Omental fat pad (tissue), 3 donors: ENCODE measurements at regions not wholly inside any gene's neighbourhood (a gene's known extent, or its start where the extent isn't known, plus 50 kb on each side); places are given as distances from the start of the nearest gene placed in this dataset.

Experiments used
- ATAC-seq: fragments of 150-250 bp; one replicate; pipeline ENCODE4 v1.9.1; 2016; ENCODE audit warnings: mild to moderate bottlenecking, moderate library complexity; ENCODE audit not compliant: low FRiP score
- DNase-seq: peaks from one replicate; pipeline ENCODE4 v3.0.0-alpha.2; 2019; ENCODE audit warnings: low spot score
- TF ChIP-seq, protein P1 (sequence below), 3 donors: fragments of 450-650 bp; IDR thresholded peaks; one replicate each; pipeline ENCODE4 v1.5.1; 2016 to 2017; ENCODE audit warnings: antibody characterized with exemption in 3 of 3, mild to moderate bottlenecking in 3 of 3, moderate library complexity in 2 of 3

DNA sequence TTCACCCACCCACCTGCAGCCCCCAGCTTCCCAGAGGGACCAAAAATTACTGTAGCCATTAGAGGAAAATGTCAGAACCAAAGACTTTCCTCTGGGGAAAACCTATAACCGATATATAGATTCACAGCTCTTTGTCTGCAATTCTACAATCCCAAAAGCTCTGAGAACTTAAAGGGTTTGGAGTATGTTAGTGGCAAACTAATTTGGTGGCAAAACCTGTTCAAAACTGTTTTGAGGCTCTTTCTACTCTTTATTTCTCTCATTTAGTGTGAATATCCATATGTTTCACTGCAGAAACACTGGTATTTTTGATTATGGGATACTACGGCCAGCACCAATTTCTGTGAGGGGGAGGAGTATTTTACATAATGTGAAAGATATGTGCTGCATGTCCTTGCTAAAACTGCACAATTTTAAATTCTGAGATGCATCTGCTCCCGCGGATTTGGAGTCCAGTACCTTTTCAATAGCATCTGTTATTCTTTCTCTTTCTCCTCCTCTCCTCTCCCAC, 87.5 kb upstream of the MTNR1B start:
- ATAC-seq, result no peak

DNA sequence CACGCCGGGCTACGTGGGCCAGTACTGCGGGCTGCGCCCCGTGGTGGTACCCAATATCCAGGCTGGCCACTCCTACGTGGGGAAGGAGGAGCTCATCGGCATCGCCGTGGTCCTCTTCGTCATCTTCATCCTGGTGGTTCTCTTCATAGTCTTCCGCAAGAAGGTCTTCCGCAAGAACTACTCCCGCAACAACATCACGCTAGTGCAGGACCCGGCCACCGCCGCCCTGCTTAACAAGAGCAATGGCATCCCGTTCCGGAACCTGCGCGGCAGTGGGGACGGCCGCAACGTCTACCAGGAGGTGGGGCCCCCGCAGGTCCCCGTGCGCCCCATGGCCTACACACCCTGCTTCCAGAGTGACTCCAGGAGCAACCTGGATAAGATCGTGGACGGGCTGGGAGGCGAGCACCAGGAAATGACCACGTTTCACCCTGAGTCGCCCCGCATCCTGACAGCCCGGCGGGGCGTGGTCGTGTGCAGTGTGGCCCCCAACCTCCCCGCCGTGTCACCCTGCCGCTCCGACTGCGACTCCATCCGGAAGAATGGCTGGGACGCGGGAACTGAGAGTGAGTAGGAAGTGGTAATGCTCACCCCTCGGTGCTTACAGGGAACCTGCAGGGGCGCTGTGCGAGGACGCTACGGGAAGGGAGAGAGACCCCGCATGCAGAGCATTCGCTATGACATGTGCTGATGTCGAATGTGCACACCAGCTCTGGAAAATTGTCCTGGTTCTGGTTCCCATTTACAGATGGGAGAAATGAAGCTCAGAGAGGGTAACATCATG, 86.4 kb upstream of the MTNR1B start:
- ATAC-seq (no peak), DNase-seq (no peak)

More for the DNA sequence above, 87.5 kb upstream of the MTNR1B start:
- DNase-seq, result no peak
- TF ChIP-seq, protein P1, sequence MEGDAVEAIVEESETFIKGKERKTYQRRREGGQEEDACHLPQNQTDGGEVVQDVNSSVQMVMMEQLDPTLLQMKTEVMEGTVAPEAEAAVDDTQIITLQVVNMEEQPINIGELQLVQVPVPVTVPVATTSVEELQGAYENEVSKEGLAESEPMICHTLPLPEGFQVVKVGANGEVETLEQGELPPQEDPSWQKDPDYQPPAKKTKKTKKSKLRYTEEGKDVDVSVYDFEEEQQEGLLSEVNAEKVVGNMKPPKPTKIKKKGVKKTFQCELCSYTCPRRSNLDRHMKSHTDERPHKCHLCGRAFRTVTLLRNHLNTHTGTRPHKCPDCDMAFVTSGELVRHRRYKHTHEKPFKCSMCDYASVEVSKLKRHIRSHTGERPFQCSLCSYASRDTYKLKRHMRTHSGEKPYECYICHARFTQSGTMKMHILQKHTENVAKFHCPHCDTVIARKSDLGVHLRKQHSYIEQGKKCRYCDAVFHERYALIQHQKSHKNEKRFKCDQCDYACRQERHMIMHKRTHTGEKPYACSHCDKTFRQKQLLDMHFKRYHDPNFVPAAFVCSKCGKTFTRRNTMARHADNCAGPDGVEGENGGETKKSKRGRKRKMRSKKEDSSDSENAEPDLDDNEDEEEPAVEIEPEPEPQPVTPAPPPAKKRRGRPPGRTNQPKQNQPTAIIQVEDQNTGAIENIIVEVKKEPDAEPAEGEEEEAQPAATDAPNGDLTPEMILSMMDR (IDR thresholded peaks at IDR 0.05), result no peak

DNA sequence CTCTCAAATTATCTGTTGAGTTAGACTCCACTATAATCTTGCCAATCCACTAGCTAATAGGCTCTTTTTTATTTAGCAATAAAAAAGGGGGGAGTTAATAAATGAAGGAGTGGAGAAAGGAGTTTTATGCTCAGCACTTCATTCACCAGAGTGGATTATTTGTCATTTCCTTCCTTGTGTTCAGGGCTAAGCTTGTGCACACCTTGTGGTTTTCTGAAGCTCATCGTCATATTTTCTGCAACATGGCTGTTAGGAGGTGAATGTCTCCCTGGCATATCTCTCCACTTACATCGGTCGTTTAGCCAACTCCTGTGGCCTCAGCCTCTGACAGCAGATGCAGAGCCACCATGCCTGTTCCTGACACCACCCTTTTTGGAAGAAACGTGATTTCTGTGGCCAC, 83.9 kb upstream of the MTNR1B start:
- TF ChIP-seq, protein P1 (IDR thresholded peaks at IDR 0.05), result no peak
- DNase-seq, result no peak
- ATAC-seq, result no peak

More for the DNA sequence above, 86.4 kb upstream of the MTNR1B start:
- TF ChIP-seq, protein P1 (IDR thresholded peaks at IDR 0.05), result no peak

DNA sequence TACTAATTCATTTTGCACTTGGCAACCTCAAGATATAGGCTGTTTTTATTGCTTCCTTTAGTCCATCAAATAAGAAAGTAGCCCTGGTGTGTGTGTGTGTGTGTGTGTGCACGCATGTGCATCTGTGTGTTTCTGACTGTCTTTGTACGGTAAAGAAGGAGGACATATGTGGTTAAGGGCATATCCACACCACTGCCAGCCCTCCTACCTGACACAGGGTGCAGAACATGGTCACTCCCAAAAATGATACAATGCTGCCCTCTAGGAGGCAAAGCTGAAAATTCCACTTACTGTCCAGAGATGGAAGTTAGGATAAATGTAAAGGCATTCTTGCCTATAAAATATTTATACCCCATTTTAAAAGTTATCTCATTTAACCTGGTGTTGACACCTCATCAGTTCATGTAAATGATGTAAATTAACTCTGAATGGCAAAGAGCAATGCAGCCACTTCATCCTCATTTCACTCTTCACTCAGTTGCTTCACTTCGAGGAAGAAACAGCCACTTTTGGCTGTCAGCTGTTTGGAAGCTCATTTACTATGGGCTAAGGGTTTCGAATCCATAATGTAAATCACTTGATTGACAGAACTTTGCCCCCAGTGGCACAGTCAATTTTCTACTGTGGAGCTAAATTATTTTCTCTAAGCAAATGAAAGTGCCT, 83.1 kb upstream of the MTNR1B start:
- TF ChIP-seq, protein P1 (IDR thresholded peaks at IDR 0.05), result no peak
- ATAC-seq (no peak), DNase-seq (no peak)

DNA sequence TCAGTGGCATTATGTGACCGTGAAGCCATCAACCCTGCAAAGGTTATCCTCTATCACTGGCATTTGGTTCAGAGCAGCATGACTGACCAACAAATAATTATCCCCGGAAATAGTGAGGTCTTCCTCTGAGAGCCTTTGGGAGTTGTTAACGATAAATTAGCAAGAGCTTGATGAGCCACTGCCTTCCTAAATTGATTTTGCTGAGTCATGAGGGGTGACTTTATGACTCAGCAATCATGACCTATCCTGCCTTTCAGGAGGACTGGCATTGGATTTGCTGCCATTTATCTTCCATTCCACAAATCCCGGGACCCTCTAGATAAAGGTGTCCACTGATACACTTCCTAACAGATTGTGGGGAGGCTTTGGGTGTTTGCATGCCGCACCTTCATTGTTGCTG, 80.8 kb upstream of the MTNR1B start:
- DNase-seq (no peak), ATAC-seq (no peak)
- TF ChIP-seq, protein P1 (IDR thresholded peaks at IDR 0.05), result no peak

DNA sequence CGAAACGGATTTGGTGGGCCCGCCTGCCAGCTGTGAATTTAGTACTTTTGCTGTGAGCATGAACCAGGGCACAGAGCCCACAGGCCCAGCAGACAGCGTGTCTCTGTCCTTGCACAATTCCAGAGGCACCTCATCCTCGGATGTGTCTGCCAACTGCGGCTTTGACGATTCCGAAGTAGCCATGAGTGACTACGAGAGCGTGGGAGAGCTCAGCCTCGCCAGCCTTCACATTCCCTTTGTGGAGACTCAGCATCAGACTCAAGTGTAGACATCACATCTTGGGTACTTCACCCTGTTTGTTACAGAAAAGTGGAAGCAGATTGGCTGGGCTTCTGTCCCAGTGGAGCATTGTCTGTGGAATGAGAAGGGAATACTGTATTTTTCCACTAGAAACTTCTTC, 78.6 kb upstream of the MTNR1B start:
- ATAC-seq (no peak), DNase-seq (no peak)
- TF ChIP-seq, protein P1 (IDR thresholded peaks at IDR 0.05), result no peak
